GM18508 (cell line): ENCODE measurements at regions not wholly inside any gene's neighbourhood (a gene's known extent, or its start where the extent isn't known, plus 50 kb on each side); places are given as distances from the start of the nearest gene placed in this dataset.

Experiments used
- ATAC-seq: cut with Tn5 transposase; IDR thresholded peaks from one replicate; pipeline ENCODE4 v1.9.1; 2021; ENCODE audit warnings: moderate number of reproducible peaks; ENCODE audit not compliant: insufficient read depth, unreplicated experiment

DNA sequence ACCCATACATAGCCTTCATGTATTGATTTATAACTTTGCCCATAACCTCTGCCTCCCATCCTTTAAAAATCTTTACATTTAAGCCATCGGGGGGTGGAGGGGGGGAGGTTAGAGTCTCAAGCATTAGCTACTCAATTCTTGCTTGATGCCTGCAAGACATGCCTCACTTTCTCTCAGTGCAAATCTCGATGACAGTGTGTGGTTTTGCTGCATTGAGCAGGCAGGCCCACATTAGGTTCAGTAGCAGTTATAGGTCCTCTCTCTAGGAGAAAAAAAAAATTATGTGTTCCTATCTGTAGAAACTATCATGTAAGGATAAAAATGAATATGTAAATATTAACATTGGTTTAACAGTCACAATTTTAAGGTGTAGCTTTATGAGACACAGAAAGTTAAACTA lies 314.0 kb upstream of the ANO3 start:
- no peak for ATAC-seq

DNA sequence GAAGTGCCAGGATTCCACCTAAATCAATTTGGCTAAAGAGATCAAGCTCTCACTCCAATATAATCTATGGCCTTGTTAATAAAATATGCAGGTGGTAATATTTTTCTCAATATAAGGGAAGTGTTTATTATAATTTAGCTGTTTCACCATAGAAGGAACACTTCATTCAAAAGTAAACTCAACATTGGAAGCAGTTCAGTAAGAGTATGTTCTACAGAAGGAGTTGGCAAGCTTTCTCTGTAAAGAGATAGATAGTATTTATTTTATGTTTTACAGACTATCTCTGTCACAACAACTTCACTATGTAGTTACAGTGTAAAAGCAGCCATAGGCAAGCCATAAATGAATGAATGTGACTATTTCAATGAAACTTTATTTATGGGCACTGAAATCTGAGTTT lies 313.6 kb upstream of the ANO3 start:
- no peak for ATAC-seq

DNA sequence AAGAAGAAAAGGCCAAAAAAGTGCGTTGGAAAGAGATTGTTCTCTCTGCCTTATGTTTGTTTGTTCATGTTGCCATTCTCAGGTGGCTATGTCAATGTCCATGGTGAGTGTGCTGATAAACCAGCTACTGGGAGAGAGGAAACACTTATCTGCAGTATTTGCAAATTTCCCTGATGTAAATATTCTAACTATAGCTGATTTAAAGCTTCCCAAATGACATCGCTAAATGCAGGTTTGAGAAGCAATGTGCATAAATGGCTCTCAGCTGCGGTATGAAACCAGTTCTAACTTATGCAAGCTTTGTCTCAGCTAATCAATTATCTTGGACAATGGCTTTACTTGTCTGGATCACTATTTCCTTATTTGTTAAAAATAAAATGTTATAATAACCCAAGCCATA lies 312.5 kb upstream of the ANO3 start:
- ATAC-seq: no peak

DNA sequence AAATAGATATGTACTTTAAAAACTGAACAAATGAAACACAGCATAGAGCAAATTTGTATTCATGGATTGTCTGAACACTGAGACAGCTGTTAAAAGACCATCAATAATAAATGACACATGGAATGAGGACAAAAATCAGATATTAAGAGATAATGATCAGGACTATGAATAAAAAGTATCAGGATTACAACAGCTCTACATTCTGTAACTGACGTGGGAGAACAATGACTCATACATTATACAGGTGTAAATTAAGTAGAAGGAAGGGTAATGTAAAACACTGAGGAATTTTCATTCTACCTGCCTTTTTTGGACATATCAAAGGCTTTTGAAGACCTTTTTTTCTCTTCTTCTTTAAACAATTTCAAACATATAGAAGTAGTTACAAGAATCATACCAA lies 310.9 kb upstream of the ANO3 start:
- no peak for ATAC-seq

DNA sequence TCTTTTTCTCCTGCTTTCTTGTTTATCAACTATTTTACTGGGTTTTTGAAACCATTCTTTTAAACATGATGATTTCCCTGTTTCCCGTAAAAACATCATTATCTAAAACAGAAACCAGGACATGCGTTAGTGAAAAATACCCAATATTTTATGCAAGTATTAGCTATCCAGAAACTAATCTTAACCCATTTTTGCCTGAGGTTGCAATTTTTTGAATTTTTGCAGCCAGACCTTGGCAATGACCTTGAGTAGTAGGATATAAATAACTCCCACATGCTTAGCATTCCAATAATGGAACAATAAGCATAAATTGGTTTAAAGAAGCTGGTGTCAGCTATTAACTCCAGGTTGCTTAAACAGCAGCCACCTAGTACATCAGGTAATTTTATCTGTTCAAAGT lies 308.9 kb upstream of the ANO3 start:
- ATAC-seq: no peak

DNA sequence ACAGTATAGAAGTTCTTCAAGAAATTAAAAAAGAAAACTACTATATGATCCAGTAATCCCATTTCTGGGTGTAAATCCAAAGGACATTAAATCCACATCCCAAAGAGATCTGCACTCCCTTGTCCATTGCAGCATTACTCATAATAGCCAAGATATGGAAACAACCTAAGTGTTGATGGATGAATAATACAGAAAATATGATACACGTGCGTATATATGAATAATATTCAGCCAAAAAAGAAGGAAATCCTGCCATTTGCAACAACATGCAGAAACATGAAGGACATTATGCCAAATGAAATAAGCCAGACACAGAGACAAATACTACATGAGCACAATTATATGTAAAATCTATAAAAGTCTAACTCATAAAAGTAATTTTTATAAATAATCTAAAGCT lies 306.3 kb upstream of the ANO3 start:
- ATAC-seq: no peak

DNA sequence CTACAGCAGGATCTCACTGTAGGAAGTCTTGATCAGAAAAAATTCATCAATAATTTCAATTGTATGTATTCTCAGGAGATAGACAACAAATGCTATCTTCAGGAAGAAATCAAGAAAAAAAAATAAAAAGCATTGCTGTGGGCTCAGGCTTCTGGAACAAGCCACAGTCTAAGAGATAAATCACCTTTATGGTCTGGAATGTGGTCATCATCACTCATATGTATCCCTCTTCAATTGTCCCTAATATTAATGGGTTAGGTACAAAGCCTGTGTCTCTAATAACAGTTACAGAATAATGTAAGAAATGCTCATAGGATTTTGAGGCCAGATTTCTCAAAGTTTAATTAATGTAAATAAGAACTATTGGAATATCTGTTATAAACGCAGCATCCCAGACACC lies 305.9 kb upstream of the ANO3 start:
- no peak for ATAC-seq

DNA sequence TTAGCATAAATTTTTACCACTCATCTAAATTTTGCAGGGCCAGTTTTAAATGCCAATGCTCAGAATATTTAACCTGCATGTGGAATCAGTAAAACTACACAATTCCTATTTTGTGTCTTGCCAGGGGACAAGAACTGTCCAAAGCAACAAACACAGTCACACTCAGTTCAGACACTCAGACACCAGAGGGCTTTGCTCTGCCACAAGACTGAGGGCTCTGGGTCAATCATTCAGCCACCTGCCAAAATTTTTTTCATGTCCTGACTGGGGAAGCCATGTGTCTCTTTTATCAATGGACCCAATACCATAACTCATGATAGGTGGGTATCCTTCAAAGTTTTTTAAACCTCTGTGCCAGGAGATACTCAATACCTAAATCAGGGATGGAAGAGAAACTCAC lies 304.0 kb upstream of the ANO3 start:
- ATAC-seq: no peak

DNA sequence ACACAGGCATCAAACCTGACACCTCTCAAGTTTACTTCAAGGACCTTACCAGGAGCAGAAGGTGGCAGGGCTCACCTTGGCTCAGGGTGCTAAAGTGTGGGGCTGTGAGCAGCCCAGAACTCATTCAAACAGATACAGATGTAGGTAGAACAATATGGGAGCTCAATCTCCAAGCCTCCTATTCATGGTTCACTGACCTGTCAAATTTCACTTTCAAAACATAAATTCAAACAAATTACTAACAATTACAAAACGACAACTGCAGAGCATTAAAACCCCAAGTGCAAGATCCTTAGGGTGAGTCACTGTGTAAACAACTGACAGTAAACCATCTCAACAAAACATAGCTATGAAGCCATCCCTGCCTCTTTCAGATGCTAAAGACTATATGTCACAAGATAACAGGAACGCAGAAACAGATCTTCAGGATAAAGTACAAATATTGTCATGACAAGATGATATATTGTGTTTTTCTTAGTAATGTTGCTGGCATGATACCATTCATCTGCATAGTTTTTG lies 303.5 kb upstream of the ANO3 start:
- no peak for ATAC-seq

DNA sequence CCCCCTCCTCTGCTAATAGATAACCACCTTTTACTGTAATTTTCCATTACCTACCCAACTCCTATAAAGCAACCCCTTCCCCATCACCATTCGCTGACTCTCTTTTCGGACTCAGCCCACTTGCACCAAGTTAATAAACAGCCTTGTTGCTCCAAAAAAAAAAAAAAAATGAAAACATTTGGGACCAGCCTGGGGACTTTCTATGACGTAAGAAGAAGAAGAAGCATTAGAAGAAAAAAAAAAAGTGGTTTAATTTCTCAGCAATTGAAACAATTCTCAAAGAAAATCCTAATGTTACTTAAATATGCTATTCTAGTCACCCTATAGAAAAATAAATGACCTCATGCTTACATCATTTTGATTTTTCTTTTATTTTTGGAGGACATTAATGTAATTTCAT lies 301.5 kb upstream of the ANO3 start:
- ATAC-seq: no peak

DNA sequence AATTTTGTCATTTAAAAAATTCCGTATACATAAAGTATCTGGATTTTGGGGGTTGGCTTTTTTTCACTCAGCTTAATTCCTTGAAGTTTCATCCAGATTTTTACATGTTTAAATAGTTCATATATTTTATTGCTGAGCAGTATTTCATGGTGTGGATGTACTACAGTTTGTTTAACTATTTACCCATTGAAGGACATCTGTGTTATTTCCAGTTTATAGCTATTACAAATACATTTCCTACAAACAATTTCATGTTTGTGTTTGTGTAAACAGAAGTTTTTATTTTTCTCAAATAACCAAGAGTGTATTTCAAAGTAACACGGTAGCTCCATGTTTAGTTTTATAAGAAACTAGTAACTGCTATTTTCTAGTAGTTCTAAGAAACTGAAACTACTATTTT lies 299.7 kb upstream of the ANO3 start:
- ATAC-seq: no peak

DNA sequence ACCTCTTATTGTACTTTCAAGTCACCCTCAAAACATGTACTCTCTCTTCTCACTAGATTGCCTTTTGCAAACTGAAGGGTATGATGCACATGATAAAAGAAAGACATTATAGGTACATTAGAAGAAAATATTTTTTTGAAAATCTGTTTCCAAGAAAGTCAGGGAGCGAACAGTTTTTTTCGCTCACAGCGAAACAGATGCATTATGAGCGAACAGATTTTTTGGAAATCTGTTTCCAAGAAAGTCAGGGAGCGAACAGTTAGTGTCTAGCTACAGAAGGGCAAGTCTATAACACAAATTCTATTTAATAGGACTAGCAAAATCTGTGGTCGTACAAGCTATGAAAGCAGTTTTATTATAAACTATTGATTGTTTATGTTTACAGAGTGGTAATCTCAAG lies 296.2 kb upstream of the ANO3 start:
- no peak for ATAC-seq

DNA sequence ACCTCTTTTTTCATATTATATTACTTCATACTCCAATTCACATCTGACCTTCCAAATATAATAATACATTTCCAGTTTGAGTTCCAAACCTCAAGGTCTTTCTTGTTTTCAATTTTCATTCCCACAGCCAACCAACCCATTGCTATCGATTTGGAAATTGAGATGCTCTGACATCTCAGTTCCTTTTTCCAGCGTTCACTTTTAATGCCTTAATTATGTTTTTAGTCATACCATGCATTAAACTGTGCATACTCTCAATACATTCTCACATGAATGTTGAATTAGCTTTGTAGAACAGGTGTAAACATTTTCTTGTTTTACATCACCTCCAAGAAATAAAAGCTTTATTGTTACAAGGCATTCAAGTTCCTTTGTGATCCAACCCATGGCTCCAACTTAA lies 294.2 kb upstream of the ANO3 start:
- no peak for ATAC-seq

DNA sequence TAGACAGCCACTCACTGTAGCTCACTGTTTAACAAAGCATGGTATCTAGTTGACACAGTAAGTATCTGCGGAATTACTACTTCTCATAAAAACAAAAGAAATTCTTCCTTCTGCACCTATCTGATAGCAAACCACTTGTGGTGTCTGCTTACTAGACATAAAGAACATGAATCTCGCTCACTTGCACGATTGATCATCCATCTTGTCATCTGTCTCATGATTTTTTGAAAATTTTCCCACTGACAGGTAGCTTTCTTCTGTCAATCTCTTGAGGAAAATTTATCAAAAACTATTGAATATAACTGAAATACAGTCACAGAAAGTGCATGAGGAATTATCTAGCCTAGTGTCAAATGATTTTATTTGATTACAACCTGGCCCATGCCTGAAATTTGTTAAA lies 291.6 kb upstream of the ANO3 start:
- ATAC-seq: no peak

DNA sequence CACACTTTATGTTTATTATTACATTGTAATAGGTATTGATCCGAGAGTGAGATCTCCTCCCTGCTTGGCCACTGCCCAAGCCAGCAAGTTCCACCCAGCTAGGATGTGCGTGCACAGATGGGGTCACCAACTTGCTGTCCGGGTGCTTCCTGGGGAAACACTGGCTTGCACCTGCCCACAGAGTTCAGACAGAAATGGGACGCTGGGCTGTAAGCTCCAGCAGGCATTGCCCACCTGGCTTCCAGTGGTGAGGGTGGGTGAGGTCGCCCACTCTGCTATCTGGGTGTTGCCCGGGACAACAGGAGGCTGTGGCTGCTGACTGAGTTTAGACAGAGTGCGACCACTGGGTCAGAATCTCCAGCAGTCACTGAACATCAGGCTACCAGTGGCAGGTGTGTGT lies 289.8 kb upstream of the ANO3 start:
- no peak for ATAC-seq

DNA sequence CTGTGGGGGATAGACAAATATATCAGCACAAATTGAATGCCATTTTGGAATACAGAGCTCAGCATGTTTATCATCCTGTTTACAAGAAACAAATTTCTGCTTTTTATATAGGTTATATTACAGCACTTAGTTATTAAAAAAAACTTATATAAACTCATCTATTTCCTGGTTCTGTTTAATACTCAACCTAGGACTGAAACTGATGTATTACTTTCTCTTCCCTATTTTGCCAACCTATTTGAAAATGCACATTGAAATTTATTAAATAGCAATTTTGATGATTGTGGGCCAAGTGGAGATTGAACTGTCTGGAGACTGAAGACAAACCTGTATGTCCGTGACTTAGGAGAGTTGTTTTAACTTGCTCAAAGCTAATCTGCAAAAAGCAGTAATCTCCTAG lies 288.3 kb upstream of the ANO3 start:
- peak; percentile 80 for ATAC-seq

DNA sequence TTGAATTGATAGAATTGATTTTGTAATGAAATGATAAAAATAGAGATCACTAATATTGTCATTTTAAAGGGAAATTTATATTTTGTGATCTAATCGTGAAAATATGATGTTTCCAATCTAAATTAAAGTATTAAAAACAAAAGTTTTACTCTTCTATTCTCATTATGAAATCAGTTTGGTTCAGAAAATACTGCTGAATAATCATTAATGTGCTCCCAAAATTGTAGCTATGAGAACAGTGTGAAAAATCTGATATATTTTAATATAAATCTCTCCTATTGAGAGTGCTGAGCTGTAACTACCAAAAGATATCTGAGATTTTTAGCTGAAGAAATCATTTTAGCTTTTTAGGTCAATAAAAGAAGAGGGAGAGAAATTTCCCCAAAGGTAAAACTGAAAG lies 287.5 kb upstream of the ANO3 start:
- no peak for ATAC-seq

DNA sequence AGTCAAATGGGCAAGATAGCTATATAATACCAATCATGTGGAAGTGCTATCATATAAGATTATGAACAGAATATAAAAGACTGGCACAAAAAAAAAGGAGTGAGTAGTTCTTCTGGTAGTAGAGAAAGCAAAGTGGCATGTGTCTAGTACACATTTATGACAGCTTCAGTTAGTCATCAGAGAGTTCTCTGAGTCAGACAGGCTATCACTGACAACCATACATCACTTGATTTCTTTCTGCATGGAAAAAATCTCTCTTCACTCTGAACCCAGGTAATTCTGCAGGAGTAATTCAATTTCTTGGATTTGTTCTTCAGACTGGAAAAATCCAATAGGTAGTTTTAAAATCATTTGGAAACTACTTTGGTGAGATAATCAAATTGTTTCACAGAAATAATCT lies 286.8 kb upstream of the ANO3 start:
- no peak for ATAC-seq

DNA sequence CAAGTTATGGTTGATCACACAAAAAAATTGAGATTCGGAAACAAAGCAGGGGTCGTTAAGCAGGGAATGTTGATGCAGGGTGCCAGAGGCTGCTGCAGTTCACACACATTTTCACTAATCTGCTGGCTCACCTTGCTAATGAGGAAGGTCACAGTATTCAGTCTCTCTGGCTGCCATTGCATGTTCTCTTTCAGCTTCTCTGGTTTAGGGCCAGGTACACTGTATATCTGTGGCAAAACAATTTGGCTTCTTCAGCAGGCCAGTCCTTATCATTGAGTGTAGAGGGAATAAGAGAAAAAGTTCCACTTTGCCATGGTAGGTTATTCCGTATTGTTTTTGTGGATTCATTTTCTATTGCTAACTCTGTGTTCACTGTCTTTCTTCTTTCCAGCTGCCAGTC lies 283.7 kb upstream of the ANO3 start:
- ATAC-seq: no peak

DNA sequence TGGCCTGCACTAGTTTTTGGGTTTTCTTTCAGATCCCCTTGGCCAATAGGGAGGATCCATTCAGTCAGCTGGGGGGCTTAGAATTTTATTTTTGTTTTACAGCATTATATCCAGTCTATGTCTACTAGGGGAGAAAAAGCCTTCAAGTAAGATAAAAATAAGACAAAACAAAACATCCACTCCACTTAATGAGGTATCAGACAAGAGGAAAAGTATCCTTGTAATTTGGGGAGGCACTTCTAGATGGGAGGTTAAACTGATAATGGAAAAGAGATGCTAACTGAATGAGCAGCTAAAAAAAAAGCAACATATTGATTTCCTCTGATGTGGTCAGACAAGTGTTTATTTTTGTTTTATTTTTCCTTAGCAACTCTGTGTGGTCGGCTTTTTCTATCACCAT lies 278.0 kb upstream of the ANO3 start:
- ATAC-seq: no peak

DNA sequence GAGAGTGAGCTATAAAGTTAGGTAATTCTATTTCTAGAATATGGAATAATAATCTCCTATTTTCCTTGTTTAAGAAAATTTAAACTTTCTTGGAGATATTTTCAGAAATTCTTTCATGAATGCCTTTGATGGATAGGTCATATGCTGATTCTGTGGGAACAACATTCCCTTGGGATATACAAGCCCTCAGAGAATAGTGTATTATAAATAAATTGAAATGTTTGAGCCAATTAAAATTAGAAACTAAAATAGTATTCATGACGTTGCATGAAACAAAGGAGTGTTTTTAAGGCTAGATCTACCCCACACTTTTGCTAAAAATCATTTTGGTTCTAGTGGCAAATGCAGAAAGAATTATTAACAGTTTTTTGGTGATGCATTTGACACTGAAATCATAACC lies 269.3 kb upstream of the ANO3 start:
- no peak for ATAC-seq

DNA sequence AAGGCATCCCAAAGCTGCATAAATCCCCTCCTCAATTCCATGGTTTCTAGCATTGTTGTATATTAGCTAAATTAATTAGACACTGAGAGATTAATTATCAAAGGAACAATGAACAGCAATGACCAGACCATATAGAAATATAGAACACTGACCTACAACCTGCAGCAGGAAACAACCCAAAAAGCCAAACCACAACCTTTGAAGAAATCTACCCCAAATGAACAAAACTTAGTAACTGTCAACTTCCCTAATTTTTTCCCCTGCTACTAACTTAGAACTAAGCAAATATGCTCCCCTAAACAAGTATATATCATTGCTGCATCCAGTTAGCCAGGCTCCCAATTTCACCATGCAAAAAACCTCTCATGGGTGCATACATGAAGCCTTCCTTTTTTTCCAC lies 268.0 kb upstream of the ANO3 start:
- ATAC-seq: no peak

DNA sequence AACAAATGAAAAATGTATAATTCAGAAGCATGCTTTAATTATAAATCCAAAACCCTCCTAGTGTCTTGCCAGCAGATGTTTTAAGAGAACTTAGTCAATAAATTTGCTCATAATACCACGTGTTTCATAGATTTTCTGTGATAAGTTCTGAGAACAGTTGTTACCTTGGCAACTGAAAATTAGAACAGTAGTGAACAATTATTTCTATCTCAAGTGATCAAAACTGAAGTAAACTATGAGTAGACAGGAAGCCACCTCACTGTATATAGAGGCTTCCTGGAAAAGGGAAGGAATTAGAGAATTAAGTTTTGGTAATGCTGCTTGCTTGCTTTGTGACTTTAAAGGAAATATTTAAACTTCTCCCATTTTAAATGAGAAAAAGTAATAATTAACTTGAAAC lies 266.0 kb upstream of the ANO3 start:
- no peak for ATAC-seq
